ENCODE measurements at regions not wholly inside any gene's neighbourhood (a gene's known extent, or its start where the extent isn't known, plus 50 kb on each side); places are given as distances from the start of the nearest gene placed in this dataset.

DNA sequence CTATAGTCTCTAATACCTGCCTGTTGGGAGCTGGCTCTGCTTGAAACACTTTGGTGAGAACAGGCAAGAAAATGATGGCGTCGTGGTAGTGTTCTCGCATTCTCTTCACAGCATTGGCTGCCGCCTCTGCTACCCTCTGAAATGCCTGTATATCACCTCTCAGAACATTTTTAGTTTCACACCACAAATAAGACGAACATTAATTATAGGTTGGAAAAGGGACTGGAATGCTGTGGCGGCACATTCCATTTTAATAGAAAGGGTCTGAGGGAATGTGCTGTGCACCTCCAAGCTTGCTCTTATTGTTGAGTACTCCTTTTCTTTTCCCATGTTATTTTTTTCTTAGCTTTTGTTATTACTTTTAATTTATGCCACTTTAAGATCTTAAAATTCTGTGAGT lies 134.6 kb upstream of the HMHB1 start:
- no peaks in the 10 kb centered on the region for H3K9me3 Mint-ChIP-seq (ENCODE audit: low read depth)
- peaks cover 15% of the 10 kb centered on the region for H3K4me1 Mint-ChIP-seq (ENCODE audit: low read depth)

DNA sequence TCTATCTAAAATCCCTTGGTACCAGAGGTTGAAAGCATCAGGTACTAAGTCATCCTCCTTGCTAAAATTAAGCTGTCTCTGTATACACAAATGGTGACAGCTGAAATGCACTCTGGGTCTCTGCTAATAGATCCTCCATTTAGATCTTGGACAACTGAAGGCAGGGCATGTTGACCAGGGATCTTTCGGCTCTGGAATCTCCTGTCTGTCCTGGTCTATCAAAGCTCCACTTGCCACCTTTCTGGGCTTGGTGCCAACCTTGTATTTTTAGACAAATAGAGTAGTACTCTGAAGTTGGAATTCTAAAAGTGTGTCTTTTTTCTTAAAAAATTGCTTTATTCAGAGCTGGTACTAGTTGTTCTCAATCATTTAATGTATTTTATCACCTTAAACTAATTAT lies 135.2 kb upstream of the HMHB1 start:
- Mint-ChIP-seq H3K27ac (no peak overlapping the region), H3K36me3 (ENCODE audit: insufficient read depth) (no peaks in the 10 kb centered on the region), H3K4me1 (ENCODE audit: low read depth) (peaks cover 16% of the 10 kb centered on the region), H3K27me3 (peaks cover 34% of the 10 kb centered on the region), H3K4me3 (ENCODE audit: low read depth) (no peak overlapping the region), H3K9me3 (ENCODE audit: low read depth) (no peaks in the 10 kb centered on the region)
- TF ChIP-seq, protein P1, sequence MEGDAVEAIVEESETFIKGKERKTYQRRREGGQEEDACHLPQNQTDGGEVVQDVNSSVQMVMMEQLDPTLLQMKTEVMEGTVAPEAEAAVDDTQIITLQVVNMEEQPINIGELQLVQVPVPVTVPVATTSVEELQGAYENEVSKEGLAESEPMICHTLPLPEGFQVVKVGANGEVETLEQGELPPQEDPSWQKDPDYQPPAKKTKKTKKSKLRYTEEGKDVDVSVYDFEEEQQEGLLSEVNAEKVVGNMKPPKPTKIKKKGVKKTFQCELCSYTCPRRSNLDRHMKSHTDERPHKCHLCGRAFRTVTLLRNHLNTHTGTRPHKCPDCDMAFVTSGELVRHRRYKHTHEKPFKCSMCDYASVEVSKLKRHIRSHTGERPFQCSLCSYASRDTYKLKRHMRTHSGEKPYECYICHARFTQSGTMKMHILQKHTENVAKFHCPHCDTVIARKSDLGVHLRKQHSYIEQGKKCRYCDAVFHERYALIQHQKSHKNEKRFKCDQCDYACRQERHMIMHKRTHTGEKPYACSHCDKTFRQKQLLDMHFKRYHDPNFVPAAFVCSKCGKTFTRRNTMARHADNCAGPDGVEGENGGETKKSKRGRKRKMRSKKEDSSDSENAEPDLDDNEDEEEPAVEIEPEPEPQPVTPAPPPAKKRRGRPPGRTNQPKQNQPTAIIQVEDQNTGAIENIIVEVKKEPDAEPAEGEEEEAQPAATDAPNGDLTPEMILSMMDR (IDR thresholded peaks at IDR 0.05; ENCODE audit: unreplicated experiment): no peak
- DNase-seq (ENCODE audit: low spot score, unreplicated experiment): no peak

More for the DNA sequence above, 134.6 kb upstream of the HMHB1 start:
- Mint-ChIP-seq H3K27me3 (peaks cover 32% of the 10 kb centered on the region), H3K27ac (no peak overlapping the region), H3K4me3 (ENCODE audit: low read depth) (no peak overlapping the region), H3K36me3 (ENCODE audit: insufficient read depth) (no peaks in the 10 kb centered on the region)
- TF ChIP-seq, protein P1 (IDR thresholded peaks at IDR 0.05; ENCODE audit: unreplicated experiment): no peak
- DNase-seq (ENCODE audit: low spot score, unreplicated experiment): no peak

DNA sequence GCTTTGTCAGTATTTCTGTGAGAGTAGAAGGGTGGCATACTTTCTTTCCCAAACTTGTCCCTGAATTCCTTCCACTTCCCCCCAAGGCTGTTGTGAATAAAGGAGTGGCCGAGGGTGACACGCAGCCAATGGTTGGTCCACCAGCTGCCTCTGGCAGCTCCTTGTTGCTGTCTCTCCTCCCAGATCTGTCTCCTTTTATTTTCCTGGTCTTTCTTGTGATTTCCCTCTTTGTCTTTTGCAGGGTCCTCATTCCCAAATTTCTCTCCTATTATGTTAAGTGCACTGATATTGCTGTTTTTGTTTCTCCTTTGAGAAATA lies 137.5 kb upstream of the HMHB1 start:
- peaks cover 40% of the 10 kb centered on the region for H3K27me3 Mint-ChIP-seq
- H3K4me1 Mint-ChIP-seq (ENCODE audit: low read depth): peaks cover 20% of the 10 kb centered on the region
- H3K9me3 Mint-ChIP-seq (ENCODE audit: low read depth): peaks cover 3% of the 10 kb centered on the region
- H3K4me3 Mint-ChIP-seq (ENCODE audit: low read depth): no peak overlapping the region
- DNase-seq (ENCODE audit: low spot score, unreplicated experiment): no peak
- TF ChIP-seq, protein P1 (IDR thresholded peaks at IDR 0.05; ENCODE audit: unreplicated experiment): no peak
- H3K36me3 Mint-ChIP-seq (ENCODE audit: insufficient read depth): no peaks in the 10 kb centered on the region
- H3K27ac Mint-ChIP-seq: peak overlapping the region; percentile 46

DNA sequence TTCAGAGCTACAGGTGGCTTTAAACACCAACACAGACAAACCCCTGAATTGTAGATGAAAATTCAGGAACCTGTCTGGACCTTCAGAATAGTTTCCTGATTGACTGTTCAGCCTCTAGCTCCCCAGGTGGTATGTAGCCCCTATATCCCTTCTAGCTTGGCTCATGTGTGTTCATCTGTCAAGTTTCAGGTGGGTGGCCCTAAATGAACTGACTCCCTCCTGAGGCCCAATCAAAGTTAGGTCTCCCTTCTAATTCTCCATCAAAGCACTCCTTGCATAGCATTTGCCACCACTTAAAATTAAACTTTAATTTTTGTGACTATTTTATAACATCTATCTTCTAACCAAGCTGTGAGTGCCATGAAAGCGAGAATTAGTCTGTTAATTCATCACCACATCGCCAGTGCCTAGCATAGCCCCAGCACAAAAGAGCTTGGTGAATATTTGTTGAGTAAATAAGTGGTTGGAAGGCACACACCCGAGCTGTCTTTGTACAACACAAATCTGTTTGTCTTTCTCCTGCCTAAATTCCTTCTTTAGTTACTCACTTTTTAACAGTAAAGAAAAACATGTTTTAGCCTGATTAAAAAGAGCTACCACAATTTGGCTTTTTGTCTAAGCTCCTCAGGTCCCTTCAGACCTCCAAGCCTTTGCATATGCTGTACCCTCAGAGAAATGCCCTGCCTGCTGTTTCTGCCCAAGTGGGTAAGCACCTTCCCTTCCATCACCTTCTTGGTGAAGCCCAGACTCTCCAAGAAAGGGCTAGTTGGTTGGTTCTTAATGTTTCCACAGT lies 138.1 kb upstream of the HMHB1 start:
- peaks cover 44% of the 10 kb centered on the region for H3K27me3 Mint-ChIP-seq
- TF ChIP-seq, protein P1 (IDR thresholded peaks at IDR 0.05; ENCODE audit: unreplicated experiment): no peak
- no peak overlapping the region for H3K4me3 Mint-ChIP-seq (ENCODE audit: low read depth)
- H3K36me3 Mint-ChIP-seq (ENCODE audit: insufficient read depth): no peaks in the 10 kb centered on the region
- peaks cover 20% of the 10 kb centered on the region for H3K4me1 Mint-ChIP-seq (ENCODE audit: low read depth)
- DNase-seq (ENCODE audit: low spot score, unreplicated experiment): no peak
- H3K27ac Mint-ChIP-seq: peak overlapping the region; percentile 46
- H3K9me3 Mint-ChIP-seq (ENCODE audit: low read depth): peaks cover 3% of the 10 kb centered on the region

DNA sequence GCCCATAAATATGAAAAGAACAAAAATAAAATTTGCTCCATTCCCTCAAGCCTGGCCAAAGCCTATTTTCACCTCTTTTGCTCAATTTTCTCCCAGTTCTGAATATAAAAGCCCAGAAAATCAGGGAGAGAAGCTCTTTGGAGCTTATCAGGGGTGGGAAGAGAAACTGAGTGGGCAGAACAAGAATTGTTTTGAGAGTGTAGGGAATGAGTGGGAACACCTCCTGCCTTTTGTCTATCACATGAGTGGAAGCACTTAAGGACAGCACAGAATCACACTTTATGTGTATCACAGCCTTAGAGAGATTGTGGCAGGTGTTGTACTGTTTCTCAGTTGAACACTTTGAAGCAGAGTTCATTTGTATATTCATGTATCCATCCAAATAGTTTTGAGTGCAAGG lies 139.2 kb upstream of the HMHB1 start:
- Mint-ChIP-seq H3K27ac (no peak overlapping the region), H3K36me3 (ENCODE audit: insufficient read depth) (no peaks in the 10 kb centered on the region)

More for the DNA sequence above, 139.2 kb upstream of the HMHB1 start:
- TF ChIP-seq, protein P1 (IDR thresholded peaks at IDR 0.05; ENCODE audit: unreplicated experiment): no peak
- H3K4me1 Mint-ChIP-seq (ENCODE audit: low read depth): peaks cover 20% of the 10 kb centered on the region
- peaks cover 3% of the 10 kb centered on the region for H3K9me3 Mint-ChIP-seq (ENCODE audit: low read depth)
- peaks cover 46% of the 10 kb centered on the region for H3K27me3 Mint-ChIP-seq
- no peak overlapping the region for H3K4me3 Mint-ChIP-seq (ENCODE audit: low read depth)
- DNase-seq (ENCODE audit: low spot score, unreplicated experiment): no peak

Measured in progenitor cell of endocrine pancreas (in vitro differentiated cells).